ENCODE measurements at regions not wholly inside any gene's neighbourhood (a gene's known extent, or its start where the extent isn't known, plus 50 kb on each side); places are given as distances from the start of the nearest gene placed in this dataset.

DNA sequence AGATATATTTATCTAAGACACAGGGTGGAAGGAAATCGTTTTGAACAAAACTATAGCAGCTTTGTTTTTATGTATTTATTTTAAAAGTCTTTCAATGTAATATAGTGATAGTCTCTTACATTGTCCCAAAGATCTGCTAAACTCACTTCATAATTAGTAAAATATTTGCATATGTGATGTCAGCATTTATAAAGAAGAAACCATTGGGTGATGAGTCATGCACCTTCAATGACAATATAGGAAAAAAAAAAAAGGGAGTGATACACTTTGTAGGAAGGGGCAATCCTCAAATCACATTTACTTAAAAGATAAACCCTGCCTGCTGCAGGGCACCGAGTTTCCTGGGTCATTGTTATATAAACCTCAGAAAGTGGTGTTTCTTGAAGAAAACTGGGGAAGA, 112.4 kb upstream of the SEMA3C start:
- 73% methylated on average over 2 of the region's 2 CpGs for WGBS
- no peak overlapping the region for H3K4me3 ChIP-seq
- DNase-seq (ENCODE audit: extremely low spot score) = no peak
- H3K27me3 ChIP-seq = no peaks in the 10 kb centered on the region
- TF ChIP-seq POLR2A (IDR thresholded peaks at IDR 0.05; ENCODE audit: low read depth) (no peak), EP300 (IDR thresholded peaks at IDR 0.05) (no peak), POLR2AphosphoS5 (IDR thresholded peaks at IDR 0.05) (no peak)
- TF ChIP-seq, protein P1, sequence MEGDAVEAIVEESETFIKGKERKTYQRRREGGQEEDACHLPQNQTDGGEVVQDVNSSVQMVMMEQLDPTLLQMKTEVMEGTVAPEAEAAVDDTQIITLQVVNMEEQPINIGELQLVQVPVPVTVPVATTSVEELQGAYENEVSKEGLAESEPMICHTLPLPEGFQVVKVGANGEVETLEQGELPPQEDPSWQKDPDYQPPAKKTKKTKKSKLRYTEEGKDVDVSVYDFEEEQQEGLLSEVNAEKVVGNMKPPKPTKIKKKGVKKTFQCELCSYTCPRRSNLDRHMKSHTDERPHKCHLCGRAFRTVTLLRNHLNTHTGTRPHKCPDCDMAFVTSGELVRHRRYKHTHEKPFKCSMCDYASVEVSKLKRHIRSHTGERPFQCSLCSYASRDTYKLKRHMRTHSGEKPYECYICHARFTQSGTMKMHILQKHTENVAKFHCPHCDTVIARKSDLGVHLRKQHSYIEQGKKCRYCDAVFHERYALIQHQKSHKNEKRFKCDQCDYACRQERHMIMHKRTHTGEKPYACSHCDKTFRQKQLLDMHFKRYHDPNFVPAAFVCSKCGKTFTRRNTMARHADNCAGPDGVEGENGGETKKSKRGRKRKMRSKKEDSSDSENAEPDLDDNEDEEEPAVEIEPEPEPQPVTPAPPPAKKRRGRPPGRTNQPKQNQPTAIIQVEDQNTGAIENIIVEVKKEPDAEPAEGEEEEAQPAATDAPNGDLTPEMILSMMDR (IDR thresholded peaks at IDR 0.05) = no peak
- H3K27ac ChIP-seq (replicated peaks in 1 of 4) = no peak overlapping the region
- no peaks in the 10 kb centered on the region for H3K4me1 ChIP-seq
- H3K36me3 ChIP-seq = no peaks in the 10 kb centered on the region
- H3K9me3 ChIP-seq = no peaks in the 10 kb centered on the region
- intact Hi-C loops (cut with DNase I) = no loop called here

DNA sequence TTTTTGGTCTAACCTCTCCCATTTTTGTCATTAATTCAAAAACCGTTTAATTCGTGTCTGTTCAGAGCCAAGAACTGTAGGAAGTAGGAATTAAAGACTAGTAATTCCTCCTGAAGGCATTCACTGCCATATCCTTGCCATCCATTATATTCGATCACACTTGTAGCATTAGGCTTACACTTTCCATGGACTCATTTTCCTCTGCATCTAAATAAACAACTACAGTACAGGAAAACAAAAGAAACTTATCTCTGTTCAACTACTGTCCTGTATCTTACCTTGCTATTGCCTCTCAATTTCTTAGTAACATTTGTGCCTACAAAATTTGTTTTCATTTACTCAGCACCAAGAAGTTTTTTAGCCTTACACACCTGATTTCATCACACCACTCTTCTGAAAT, 111.6 kb upstream of the SEMA3C start:
- TF ChIP-seq POLR2AphosphoS5 (IDR thresholded peaks at IDR 0.05) (no peak), EP300 (IDR thresholded peaks at IDR 0.05) (no peak), POLR2A (IDR thresholded peaks at IDR 0.05; ENCODE audit: low read depth) (no peak)
- TF ChIP-seq, protein P1 (IDR thresholded peaks at IDR 0.05) = no peak
- Histone ChIP-seq H3K4me1 (no peaks in the 10 kb centered on the region), H3K4me3 (no peak overlapping the region), H3K27ac (replicated peaks in 1 of 4) (no peak overlapping the region), H3K27me3 (no peaks in the 10 kb centered on the region), H3K36me3 (no peaks in the 10 kb centered on the region), H3K9me3 (no peaks in the 10 kb centered on the region)
- intact Hi-C loops (cut with DNase I) = no loop called here
- 84% methylated on average over 3 of the region's 3 CpGs for WGBS
- no peak for DNase-seq (ENCODE audit: extremely low spot score)

DNA sequence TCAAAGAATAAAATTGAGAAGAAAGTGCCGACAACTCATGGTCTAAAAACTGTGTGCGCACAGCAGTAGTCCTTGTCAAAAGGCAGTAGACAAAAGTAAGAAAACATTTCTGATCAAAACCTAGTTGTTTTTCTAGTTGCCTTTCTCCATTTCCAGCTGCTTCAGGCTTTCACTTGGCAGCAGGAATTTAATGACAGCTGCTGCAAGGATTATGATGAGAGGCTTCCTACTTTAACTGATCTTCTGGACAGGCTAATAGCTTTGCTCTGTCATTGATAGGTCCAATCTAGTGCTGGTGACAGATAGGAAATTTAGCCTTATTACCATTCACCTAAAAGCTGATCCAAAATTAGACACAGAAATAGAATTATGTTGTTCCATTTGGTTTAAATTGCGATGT, 110.7 kb upstream of the SEMA3C start:
- Histone ChIP-seq H3K27ac (replicated peaks in 1 of 4) (no peak overlapping the region), H3K9me3 (no peaks in the 10 kb centered on the region), H3K4me1 (no peaks in the 10 kb centered on the region), H3K4me3 (no peak overlapping the region), H3K27me3 (no peaks in the 10 kb centered on the region), H3K36me3 (no peaks in the 10 kb centered on the region)
- TF ChIP-seq EP300 (IDR thresholded peaks at IDR 0.05) (no peak), POLR2AphosphoS5 (IDR thresholded peaks at IDR 0.05) (no peak), POLR2A (IDR thresholded peaks at IDR 0.05; ENCODE audit: low read depth) (no peak)
- TF ChIP-seq, protein P1 (IDR thresholded peaks at IDR 0.05) = no peak
- WGBS = 95% methylated on average over 3 of the region's 3 CpGs
- intact Hi-C loops (cut with DNase I) = no loop called here
- DNase-seq (ENCODE audit: extremely low spot score) = no peak

DNA sequence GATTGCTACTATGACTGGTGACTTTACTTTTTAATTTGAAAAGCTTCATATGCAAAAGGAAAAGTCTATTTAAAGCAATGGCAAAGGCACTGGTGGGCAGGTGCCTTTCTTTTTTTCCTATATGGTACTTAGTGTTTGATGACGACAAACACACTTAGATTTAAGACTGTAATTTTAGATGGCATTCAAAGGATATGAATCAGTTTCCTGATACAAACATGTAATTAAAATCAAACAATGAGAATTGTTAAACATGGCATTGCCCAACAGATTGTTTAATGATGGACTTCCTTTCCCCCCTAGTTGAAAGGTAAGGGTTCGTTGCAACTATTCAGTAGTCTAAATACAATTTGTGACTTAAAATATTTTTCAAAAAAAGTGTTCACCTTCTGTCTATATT, 106.5 kb upstream of the SEMA3C start:
- H3K36me3 ChIP-seq = no peaks in the 10 kb centered on the region
- H3K27ac ChIP-seq (replicated peaks in 1 of 4) = no peak overlapping the region
- no peaks in the 10 kb centered on the region for H3K9me3 ChIP-seq
- DNase-seq (ENCODE audit: extremely low spot score) = no peak
- WGBS = 76% methylated on average over 2 of the region's 2 CpGs
- H3K4me1 ChIP-seq = no peaks in the 10 kb centered on the region
- TF ChIP-seq EP300 (IDR thresholded peaks at IDR 0.05) (no peak), POLR2A (IDR thresholded peaks at IDR 0.05; ENCODE audit: low read depth) (no peak), POLR2AphosphoS5 (IDR thresholded peaks at IDR 0.05) (no peak)
- TF ChIP-seq, protein P1 (IDR thresholded peaks at IDR 0.05) = no peak
- no peaks in the 10 kb centered on the region for H3K27me3 ChIP-seq
- H3K4me3 ChIP-seq = no peak overlapping the region
- intact Hi-C loops (cut with DNase I) = no loop called here

DNA sequence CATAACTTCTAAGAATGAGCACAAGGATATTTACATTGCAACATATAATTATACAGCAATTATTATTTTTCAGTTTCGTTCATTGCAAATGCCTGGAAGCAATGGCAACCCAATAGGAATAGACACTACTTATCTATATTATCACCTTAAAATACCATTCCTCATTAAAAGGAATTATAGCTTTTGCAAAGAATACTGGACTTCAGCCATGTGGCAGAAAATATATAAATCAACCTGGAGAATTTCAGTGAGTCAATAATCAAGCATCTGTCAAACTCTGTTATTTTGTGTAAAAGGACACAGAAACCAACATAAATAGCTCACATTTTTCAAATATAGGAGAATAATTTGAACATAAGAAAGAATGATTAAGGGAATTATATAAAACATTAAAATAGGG, 96.1 kb upstream of the SEMA3C start:
- TF ChIP-seq POLR2AphosphoS5 (IDR thresholded peaks at IDR 0.05) (no peak), EP300 (IDR thresholded peaks at IDR 0.05) (no peak), POLR2A (IDR thresholded peaks at IDR 0.05; ENCODE audit: low read depth) (no peak)
- TF ChIP-seq, protein P1 (IDR thresholded peaks at IDR 0.05) = no peak
- intact Hi-C loops (cut with DNase I) = no loop called here
- H3K27ac ChIP-seq (replicated peaks in 1 of 4) = no peak overlapping the region
- H3K27me3 ChIP-seq = no peaks in the 10 kb centered on the region
- peaks cover 0 to 9% (median 5%) of the 10 kb centered on the region in 4 donors for H3K9me3 ChIP-seq
- WGBS = 93% methylated on average over 1 of the region's 1 CpG
- H3K36me3 ChIP-seq = no peaks in the 10 kb centered on the region
- H3K4me3 ChIP-seq = no peak overlapping the region
- no peak for DNase-seq (ENCODE audit: extremely low spot score)
- no peaks in the 10 kb centered on the region for H3K4me1 ChIP-seq

Measured in esophagus muscularis mucosa (tissue), 4 donors.